ENCODE measurements at regions not wholly inside any gene's neighbourhood (a gene's known extent, or its start where the extent isn't known, plus 50 kb on each side); places are given as distances from the start of the nearest gene placed in this dataset.

DNA sequence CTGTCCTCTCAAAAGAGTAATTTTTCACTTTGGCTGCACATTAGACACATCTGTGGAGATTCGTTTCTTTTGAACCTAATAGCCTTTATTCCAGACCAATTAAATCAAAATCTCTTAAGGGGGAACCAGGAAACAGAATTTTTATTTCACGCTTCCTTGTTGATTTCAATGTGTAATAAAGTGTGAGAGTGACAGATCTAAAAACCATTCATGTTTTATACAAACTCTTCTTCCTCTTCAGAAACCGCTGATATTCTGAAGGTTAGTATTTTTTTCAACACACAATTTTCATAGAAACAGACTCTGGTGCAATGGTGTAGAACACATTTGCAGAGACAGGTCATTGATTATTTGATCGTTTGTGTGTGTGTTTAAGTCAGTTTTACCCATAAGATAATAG is 1469.8 kb downstream of the EFNA5 start:
- no peak for TF ChIP-seq GATA2 (IDR thresholded peaks at IDR 0.05; ENCODE audit: low read depth, low read length)
- TF ChIP-seq GATA3 (IDR thresholded peaks at IDR 0.05; ENCODE audit: low read depth, low read length), result no peak
